ENCODE measurements at regions not wholly inside any gene's neighbourhood (a gene's known extent, or its start where the extent isn't known, plus 50 kb on each side); places are given as distances from the start of the nearest gene placed in this dataset.
A peak's percentile ranks its signal among the peaks of the same experiment; 100 is the strongest.

DNA sequence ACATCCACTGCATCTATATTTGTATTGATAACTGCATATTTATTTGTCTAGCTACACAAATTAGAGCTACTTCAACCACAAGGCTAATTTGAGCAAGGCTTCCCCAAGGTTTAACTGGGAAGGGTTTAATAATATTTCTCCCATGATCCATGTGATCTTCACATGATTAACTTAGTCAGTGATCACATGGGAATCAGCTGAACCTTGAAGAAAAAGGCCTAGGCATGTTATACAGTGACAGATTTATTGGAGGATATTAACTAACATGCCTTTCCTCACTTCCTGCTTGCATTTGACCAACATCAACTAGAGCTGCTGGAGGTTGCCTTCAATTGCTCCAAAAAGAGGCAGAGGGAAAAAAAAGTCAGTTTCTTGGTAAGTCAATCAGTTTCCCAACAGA, 417.0 kb downstream of the HAO1 start (continued):
- TF ChIP-seq, protein P1, sequence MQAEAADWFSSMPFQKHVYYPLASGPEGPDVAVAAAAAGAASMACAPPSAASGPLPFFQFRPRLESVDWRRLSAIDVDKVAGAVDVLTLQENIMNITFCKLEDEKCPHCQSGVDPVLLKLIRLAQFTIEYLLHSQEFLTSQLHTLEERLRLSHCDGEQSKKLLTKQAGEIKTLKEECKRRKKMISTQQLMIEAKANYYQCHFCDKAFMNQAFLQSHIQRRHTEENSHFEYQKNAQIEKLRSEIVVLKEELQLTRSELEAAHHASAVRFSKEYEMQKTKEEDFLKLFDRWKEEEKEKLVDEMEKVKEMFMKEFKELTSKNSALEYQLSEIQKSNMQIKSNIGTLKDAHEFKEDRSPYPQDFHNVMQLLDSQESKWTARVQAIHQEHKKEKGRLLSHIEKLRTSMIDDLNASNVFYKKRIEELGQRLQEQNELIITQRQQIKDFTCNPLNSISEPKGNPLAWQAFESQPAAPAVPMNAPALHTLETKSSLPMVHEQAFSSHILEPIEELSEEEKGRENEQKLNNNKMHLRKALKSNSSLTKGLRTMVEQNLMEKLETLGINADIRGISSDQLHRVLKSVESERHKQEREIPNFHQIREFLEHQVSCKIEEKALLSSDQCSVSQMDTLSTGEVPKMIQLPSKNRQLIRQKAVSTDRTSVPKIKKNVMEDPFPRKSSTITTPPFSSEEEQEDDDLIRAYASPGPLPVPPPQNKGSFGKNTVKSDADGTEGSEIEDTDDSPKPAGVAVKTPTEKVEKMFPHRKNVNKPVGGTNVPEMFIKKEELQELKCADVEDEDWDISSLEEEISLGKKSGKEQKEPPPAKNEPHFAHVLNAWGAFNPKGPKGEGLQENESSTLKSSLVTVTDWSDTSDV (CRISPR knock-in tag; IDR thresholded peaks at IDR 0.05): no peak
- TF ChIP-seq MYNN (CRISPR knock-in tag; IDR thresholded peaks at IDR 0.05; ENCODE audit: low read depth) (no peak), RFXANK (CRISPR knock-in tag; IDR thresholded peaks at IDR 0.05) (no peak), BORCS8-MEF2B (CRISPR knock-in tag; IDR thresholded peaks at IDR 0.05) (no peak)

GRCh38 chr20:7540018-7540417, 400.2 kb downstream of the HAO1 start:
- ChIA-PET CTCF (ENCODE audit: low intra/inter-chr PET ratio, low total read pairs) (no interaction called here), POLR2A (no interaction called here)
- no peak overlapping the region for H3K27ac ChIP-seq (ENCODE audit: extremely low read length, insufficient read depth, low read length)
- H3K4me3 ChIP-seq (replicated peaks in 1 of 3; ENCODE audit: insufficient read depth in 1 of 3, low read depth in 2 of 3, low read length in 3 of 3): no peak overlapping the region
- H2AFZ ChIP-seq (ENCODE audit: low read length): no peak overlapping the region
- BruUV-seq (replicated peaks): no TSS peak
- FAIRE-seq (no peak), ATAC-seq (peak; percentile 92), DNase-seq (ENCODE audit: low spot score) (no peak)
- H4K20me1 ChIP-seq (ENCODE audit: insufficient read depth, low read length): no peaks in the 10 kb centered on the region
- no peaks in the 10 kb centered on the region for H3K27me3 ChIP-seq (ENCODE audit: control insufficient read depth in 1 of 2, insufficient read depth in 2 of 2, low read length in 2 of 2)
- in situ Hi-C loops (cut with HindIII; ENCODE audit: extremely low pct_ligation_motif_present, low pct_unique_long_range_greater_than_20kb) (no loop called here), intact Hi-C loops (cut with micrococcal nuclease; ENCODE audit: unreplicated experiment) (no loop called here)
- no peaks in the 10 kb centered on the region for H3K36me3 ChIP-seq (replicated peaks in 1 of 2; ENCODE audit: control insufficient read depth in 1 of 2, insufficient read depth in 2 of 2, low read length in 2 of 2)
- H3K4me2 ChIP-seq (ENCODE audit: low read depth, low read length): no peak overlapping the region; the same call in 1 of the 2 replicates
- H3K4me1 ChIP-seq (ENCODE audit: insufficient read depth, low read length): peaks cover 7% of the 10 kb centered on the region; the same call in 1 of the 2 replicates
- H3K9me3 ChIP-seq (ENCODE audit: low read length): peaks cover 24% of the 10 kb centered on the region; the same call in 1 of the 2 replicates
- no peaks in the 10 kb centered on the region for H3K79me2 ChIP-seq (ENCODE audit: insufficient read depth, low read length)
- no peak overlapping the region for H3K9ac ChIP-seq (ENCODE audit: insufficient read depth, low read depth, low read length)
- TF ChIP-seq ZNF589 (CRISPR knock-in tag; conservative IDR thresholded peaks at IDR 0.05): no peak
- no peak for TF ChIP-seq DR1 (CRISPR knock-in tag; IDR thresholded peaks at IDR 0.05)
- no peak for TF ChIP-seq ZNF180 (CRISPR knock-in tag; IDR thresholded peaks at IDR 0.05; ENCODE audit: borderline replicate concordance, low read depth)
- no peak for TF ChIP-seq ZSCAN9 (CRISPR knock-in tag; IDR thresholded peaks at IDR 0.05; ENCODE audit: borderline replicate concordance)
- TF ChIP-seq HOXA7 (CRISPR knock-in tag; IDR thresholded peaks at IDR 0.05): no peak
- no peak for TF ChIP-seq PRDM4 (CRISPR knock-in tag; IDR thresholded peaks at IDR 0.05; ENCODE audit: borderline replicate concordance)
- TF ChIP-seq ZNF616 (CRISPR knock-in tag; IDR thresholded peaks at IDR 0.05; ENCODE audit: low read depth): no peak
- TF ChIP-seq ZNF724P (CRISPR knock-in tag; IDR thresholded peaks at IDR 0.05; ENCODE audit: borderline replicate concordance): no peak
- TF ChIP-seq ZFP82 (CRISPR knock-in tag; IDR thresholded peaks at IDR 0.05; ENCODE audit: borderline replicate concordance): no peak
- TF ChIP-seq HNF4A (CRISPR knock-in tag; IDR thresholded peaks at IDR 0.05): peak; percentile 52
- TF ChIP-seq, protein P2, sequence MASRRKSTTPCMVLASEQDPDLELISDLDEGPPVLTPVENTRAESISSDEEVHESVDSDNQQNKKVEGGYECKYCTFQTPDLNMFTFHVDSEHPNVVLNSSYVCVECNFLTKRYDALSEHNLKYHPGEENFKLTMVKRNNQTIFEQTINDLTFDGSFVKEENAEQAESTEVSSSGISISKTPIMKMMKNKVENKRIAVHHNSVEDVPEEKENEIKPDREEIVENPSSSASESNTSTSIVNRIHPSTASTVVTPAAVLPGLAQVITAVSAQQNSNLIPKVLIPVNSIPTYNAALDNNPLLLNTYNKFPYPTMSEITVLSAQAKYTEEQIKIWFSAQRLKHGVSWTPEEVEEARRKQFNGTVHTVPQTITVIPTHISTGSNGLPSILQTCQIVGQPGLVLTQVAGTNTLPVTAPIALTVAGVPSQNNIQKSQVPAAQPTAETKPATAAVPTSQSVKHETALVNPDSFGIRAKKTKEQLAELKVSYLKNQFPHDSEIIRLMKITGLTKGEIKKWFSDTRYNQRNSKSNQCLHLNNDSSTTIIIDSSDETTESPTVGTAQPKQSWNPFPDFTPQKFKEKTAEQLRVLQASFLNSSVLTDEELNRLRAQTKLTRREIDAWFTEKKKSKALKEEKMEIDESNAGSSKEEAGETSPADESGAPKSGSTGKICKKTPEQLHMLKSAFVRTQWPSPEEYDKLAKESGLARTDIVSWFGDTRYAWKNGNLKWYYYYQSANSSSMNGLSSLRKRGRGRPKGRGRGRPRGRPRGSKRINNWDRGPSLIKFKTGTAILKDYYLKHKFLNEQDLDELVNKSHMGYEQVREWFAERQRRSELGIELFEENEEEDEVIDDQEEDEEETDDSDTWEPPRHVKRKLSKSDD (CRISPR knock-in tag; IDR thresholded peaks at IDR 0.05; ENCODE audit: low read depth): no peak
- TF ChIP-seq ZNF234 (CRISPR knock-in tag; conservative IDR thresholded peaks at IDR 0.05): no peak
- no peak for TF ChIP-seq THYN1 (CRISPR knock-in tag; IDR thresholded peaks at IDR 0.05; ENCODE audit: borderline replicate concordance, low read depth)
- TF ChIP-seq DNMT1 (CRISPR knock-in tag; IDR thresholded peaks at IDR 0.05): no peak
